SK-N-SH (cell line): ENCODE measurements at regions not wholly inside any gene's neighbourhood (a gene's known extent, or its start where the extent isn't known, plus 50 kb on each side); places are given as distances from the start of the nearest gene placed in this dataset.

Source experiments
- CHD2 ChIP-seq: fragments of 150-350 bp; IDR thresholded peaks from 2 replicates; pipeline ENCODE4 v1.6.1; 2018; ENCODE audit warnings: low read length; ENCODE audit not compliant: partially characterized antibody
- CTCF ChIP-seq: fragments of 200-600 bp; sonication (generic); IDR thresholded peaks from 2 replicates; pipeline ENCODE4 v1.6.1; 2017; ENCODE audit warnings: antibody characterized with exemption, mild to moderate bottlenecking, moderate library complexity
- EZH2phosphoT487 ChIP-seq: fragments of 200-600 bp; sonication (generic); IDR thresholded peaks from 2 replicates; pipeline ENCODE4 v1.6.1; 2017; ENCODE audit warnings: low read depth, mixed run types, mild to moderate bottlenecking, antibody characterized with exemption, moderate library complexity, borderline replicate concordance
- RCOR1 ChIP-seq: fragments of 150-350 bp; IDR thresholded peaks from 2 replicates; pipeline ENCODE4 v1.6.1; 2017; ENCODE audit warnings: antibody characterized with exemption, low read length
- SMC3 ChIP-seq: IDR thresholded peaks from 2 replicates; pipeline ENCODE4 v1.6.1; 2012; ENCODE audit warnings: low read depth, low read length, improper control_type of control experiment

DNA sequence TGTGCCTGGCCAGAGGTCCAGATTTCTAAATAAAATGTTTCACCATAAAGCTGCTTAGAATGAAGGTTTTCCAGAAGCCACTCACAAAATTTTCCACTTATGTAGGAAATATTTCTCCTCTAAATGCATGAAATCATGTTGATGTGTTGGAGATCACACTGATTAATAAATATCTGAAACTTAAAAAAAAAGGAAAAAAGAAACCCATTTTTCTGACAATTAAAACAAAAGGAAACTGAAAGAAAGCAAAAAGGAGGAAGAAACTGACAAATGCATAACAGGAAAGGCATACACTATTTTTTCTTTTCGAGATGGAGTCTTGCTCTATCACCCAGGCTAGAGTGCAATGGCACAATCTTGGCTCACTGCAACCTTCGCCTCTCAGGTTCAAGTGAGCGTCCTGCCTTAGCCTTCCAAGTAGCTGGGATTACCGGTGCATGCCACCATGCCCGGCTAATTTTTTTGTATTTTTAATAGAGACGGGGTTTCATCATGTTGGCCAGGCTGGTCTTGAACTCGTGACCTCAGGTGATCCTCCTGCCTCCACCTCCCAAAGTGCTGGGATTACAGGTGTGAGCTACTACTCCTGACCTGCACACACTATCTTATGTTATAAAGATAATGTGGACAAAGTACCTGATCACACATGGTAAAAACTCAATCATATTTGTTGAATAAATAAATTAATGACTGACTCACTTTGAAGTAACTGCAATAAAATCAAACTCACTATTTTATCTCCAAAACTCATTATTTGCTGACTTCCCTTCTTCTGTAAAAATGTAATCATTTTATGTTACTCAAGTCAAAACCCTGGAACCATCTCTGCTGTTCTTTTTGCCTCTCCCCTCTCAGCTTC lies 149.8 kb upstream of the NR5A2 start:
- TF ChIP-seq CHD2: no peak
- no peak for TF ChIP-seq CTCF
- TF ChIP-seq SMC3: no peak
- TF ChIP-seq EZH2phosphoT487: no peak
- no peak for TF ChIP-seq RCOR1
